ENCODE measurements at regions not wholly inside any gene's neighbourhood (a gene's known extent, or its start where the extent isn't known, plus 50 kb on each side); places are given as distances from the start of the nearest gene placed in this dataset.

- POLR2A ChIA-PET = no interaction called here
Measured at GRCh38 chr10:33790521-33791271, 456.2 kb upstream of the NRP1 start.

GRCh38 chr10:33783557-33783956 is 449.1 kb upstream of the NRP1 start:
- H3K27ac Mint-ChIP-seq (ENCODE audit: unreplicated experiment) = no peak overlapping the region
- DNase-seq = no peak
- Histone ChIP-seq H3K4me1 (no peaks in the 10 kb centered on the region), H3K9me3 (no peaks in the 10 kb centered on the region; the same call in 1 of the 2 replicates), H3K36me3 (ENCODE audit: control insufficient read depth, insufficient read depth, low read length) (no peaks in the 10 kb centered on the region), H3K27me3 (replicated peaks; ENCODE audit: control insufficient read depth, insufficient read depth, low read length) (no peaks in the 10 kb centered on the region), H3K4me3 (ENCODE audit: low read depth, low read length) (no peak overlapping the region)
- no peak for TF ChIP-seq CTCF (IDR thresholded peaks at IDR 0.05; ENCODE audit: insufficient read depth in 1 of 2, low read depth in 1 of 2, low read length in 1 of 2, severe bottlenecking in 1 of 2, unreplicated experiment in 1 of 2)
- H3K9me3 Mint-ChIP-seq (ENCODE audit: unreplicated experiment) = peaks cover 17% of the 10 kb centered on the region
- intact Hi-C loops (cut with micrococcal nuclease; ENCODE audit: unreplicated experiment) = no loop called here
- H3K4me1 Mint-ChIP-seq (ENCODE audit: low read depth, unreplicated experiment) = peaks cover 7% of the 10 kb centered on the region
- H3K36me3 Mint-ChIP-seq (ENCODE audit: insufficient read depth, unreplicated experiment) = no peaks in the 10 kb centered on the region
- ChIA-PET POLR2A (no interaction called here), CTCF (no interaction called here)
- H3K4me3 Mint-ChIP-seq (ENCODE audit: unreplicated experiment) = no peak overlapping the region
- no peaks in the 10 kb centered on the region for H3K27me3 Mint-ChIP-seq (ENCODE audit: insufficient read depth, unreplicated experiment)
- BruUV-seq (replicated peaks) = no TSS peak

More at GRCh38 chr10:33790521-33791271, 456.2 kb upstream of the NRP1 start:
- peaks cover 7% of the 10 kb centered on the region for H3K9me3 Mint-ChIP-seq (ENCODE audit: unreplicated experiment)
- no peaks in the 10 kb centered on the region for H3K36me3 ChIP-seq (ENCODE audit: control insufficient read depth, insufficient read depth, low read length)
- no peaks in the 10 kb centered on the region for H3K36me3 Mint-ChIP-seq (ENCODE audit: insufficient read depth, unreplicated experiment)
- H3K4me3 ChIP-seq (ENCODE audit: low read depth, low read length) = no peak overlapping the region
- no peaks in the 10 kb centered on the region for H3K27me3 Mint-ChIP-seq (ENCODE audit: insufficient read depth, unreplicated experiment)
- BruUV-seq (replicated peaks) = no TSS peak
- CTCF ChIA-PET = no interaction called here
- no peak overlapping the region for H3K27ac Mint-ChIP-seq (ENCODE audit: unreplicated experiment)
- H3K4me3 Mint-ChIP-seq (ENCODE audit: unreplicated experiment) = no peak overlapping the region
- DNase-seq = no peak
- no peaks in the 10 kb centered on the region for H3K27me3 ChIP-seq (replicated peaks; ENCODE audit: control insufficient read depth, insufficient read depth, low read length)
- H3K4me1 Mint-ChIP-seq (ENCODE audit: low read depth, unreplicated experiment) = no peaks in the 10 kb centered on the region
- no peaks in the 10 kb centered on the region for H3K4me1 ChIP-seq
- intact Hi-C loops (cut with micrococcal nuclease; ENCODE audit: unreplicated experiment) = loop anchor here (10.0 kb wide), 1 partner anchor 596 kb away; no protein-coding TSS in a partner anchor
- TF ChIP-seq CTCF (IDR thresholded peaks at IDR 0.05; ENCODE audit: insufficient read depth in 1 of 2, low read depth in 1 of 2, low read length in 1 of 2, severe bottlenecking in 1 of 2, unreplicated experiment in 1 of 2) = no peak
- no peaks in the 10 kb centered on the region for H3K9me3 ChIP-seq

GRCh38 chr10:33783078-33783477 is 448.6 kb upstream of the NRP1 start:
- Mint-ChIP-seq H3K9me3 (ENCODE audit: unreplicated experiment) (peaks cover 17% of the 10 kb centered on the region), H3K4me3 (ENCODE audit: unreplicated experiment) (no peak overlapping the region), H3K27ac (ENCODE audit: unreplicated experiment) (no peak overlapping the region), H3K27me3 (ENCODE audit: insufficient read depth, unreplicated experiment) (no peaks in the 10 kb centered on the region), H3K36me3 (ENCODE audit: insufficient read depth, unreplicated experiment) (no peaks in the 10 kb centered on the region), H3K4me1 (ENCODE audit: low read depth, unreplicated experiment) (peaks cover 7% of the 10 kb centered on the region)
- no peak for DNase-seq
- Histone ChIP-seq H3K36me3 (ENCODE audit: control insufficient read depth, insufficient read depth, low read length) (no peaks in the 10 kb centered on the region), H3K9me3 (no peaks in the 10 kb centered on the region; the same call in 1 of the 2 replicates), H3K27me3 (replicated peaks; ENCODE audit: control insufficient read depth, insufficient read depth, low read length) (no peaks in the 10 kb centered on the region), H3K4me3 (ENCODE audit: low read depth, low read length) (no peak overlapping the region), H3K4me1 (no peaks in the 10 kb centered on the region)
- ChIA-PET POLR2A (no interaction called here), CTCF (no interaction called here)
- intact Hi-C loops (cut with micrococcal nuclease; ENCODE audit: unreplicated experiment) = no loop called here
- TF ChIP-seq CTCF (IDR thresholded peaks at IDR 0.05; ENCODE audit: insufficient read depth in 1 of 2, low read depth in 1 of 2, low read length in 1 of 2, severe bottlenecking in 1 of 2, unreplicated experiment in 1 of 2) = no peak
- BruUV-seq (replicated peaks) = no TSS peak

All from Caco-2 (cell line).